Neural progenitor cell (in vitro differentiated cells): ENCODE measurements at regions not wholly inside any gene's neighbourhood (a gene's known extent, or its start where the extent isn't known, plus 50 kb on each side); places are given as distances from the start of the nearest gene placed in this dataset.

Experiments
- CTCF ChIP-seq: fragments of 200-600 bp; sonication (generic); IDR thresholded peaks from 2 replicates; pipeline ENCODE4 v1.5.1; 2017; ENCODE audit warnings: antibody characterized with exemption, mild to moderate bottlenecking
- EZH2 ChIP-seq: fragments of 200-600 bp; sonication (generic); IDR thresholded peaks from 2 replicates; pipeline ENCODE4 v1.6.1; 2017; ENCODE audit warnings: antibody characterized with exemption, mild to moderate bottlenecking, moderate library complexity
- EZH2phosphoT487 ChIP-seq: fragments of 200-600 bp; sonication (generic); IDR thresholded peaks from 2 replicates; pipeline ENCODE4 v1.6.1; 2017; ENCODE audit warnings: antibody characterized with exemption

- no peak for TF ChIP-seq CTCF
- no peak for TF ChIP-seq EZH2
- TF ChIP-seq EZH2phosphoT487 = no peak
These were observed 562.0 kb upstream of the AADAT start for GRCh38 chr4:170651786-170652185.
